ENCODE measurements at regions not wholly inside any gene's neighbourhood (a gene's known extent, or its start where the extent isn't known, plus 50 kb on each side); places are given as distances from the start of the nearest gene placed in this dataset.

DNA sequence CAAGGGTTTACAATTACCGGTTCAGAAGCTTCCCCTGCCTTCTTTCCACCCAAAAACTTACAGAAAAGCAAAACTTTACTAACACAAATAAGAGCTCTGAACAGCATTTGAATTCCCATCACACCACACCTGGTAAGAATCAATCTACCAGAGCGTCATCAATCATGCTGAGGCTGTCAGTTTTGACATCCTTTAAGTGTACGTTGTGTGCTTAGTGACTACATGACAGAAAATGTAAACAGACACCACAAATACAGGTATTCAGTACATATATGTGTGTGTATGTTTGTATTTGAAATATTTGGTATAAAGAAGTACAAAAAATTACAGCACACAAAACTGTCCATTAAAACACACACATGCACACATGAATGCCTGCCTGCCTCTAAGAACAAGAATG, 523.5 kb downstream of the TMEM182 start:
- WGBS, result 84% methylated on average over 3 of the region's 3 CpGs
- H3K4me1 ChIP-seq (ENCODE audit: control insufficient read depth in 2 of 2, insufficient read depth in 2 of 2, low read length in 2 of 2), result no peaks in the 10 kb centered on the region
- no peaks in the 10 kb centered on the region for H3K36me3 ChIP-seq (ENCODE audit: control insufficient read depth in 2 of 2, insufficient read depth in 2 of 2, low read length in 1 of 2)
- H3K4me3 ChIP-seq (ENCODE audit: low read length in 2 of 2), result no peak overlapping the region
- H3K9me3 ChIP-seq (ENCODE audit: control insufficient read depth in 2 of 2, insufficient read depth in 1 of 2, low read length in 1 of 2), result no peaks in the 10 kb centered on the region
- H3K27ac ChIP-seq (ENCODE audit: low read depth in 1 of 2, low read length in 1 of 2), result no peak overlapping the region
- H3K27me3 ChIP-seq (ENCODE audit: control insufficient read depth in 2 of 2, insufficient read depth in 1 of 2, low read length in 1 of 2), result no peaks in the 10 kb centered on the region
- DNase-seq (ENCODE audit: low read depth in 6 of 9, low spot score in 9 of 9), result no peak

DNA sequence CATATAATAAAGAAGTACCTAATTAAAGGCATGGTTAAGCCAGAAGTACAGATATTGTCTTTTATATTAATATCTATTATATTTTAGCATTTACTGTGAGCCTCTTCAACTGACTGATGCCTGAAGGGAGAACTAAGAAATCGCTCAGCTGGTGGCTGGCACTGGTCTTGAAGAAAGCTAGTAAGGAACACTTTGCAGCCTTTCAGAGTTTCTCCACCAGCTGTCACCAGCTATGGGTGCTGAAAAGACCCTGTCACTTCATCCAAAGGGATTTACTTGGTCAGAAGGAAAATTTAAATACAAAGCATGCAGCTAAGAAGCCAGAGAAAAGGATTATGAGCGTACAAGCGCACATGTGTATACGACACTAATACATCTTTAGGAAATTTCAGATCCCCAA, 525.9 kb downstream of the TMEM182 start:
- H3K27ac ChIP-seq (ENCODE audit: low read depth in 1 of 2, low read length in 1 of 2), result no peak overlapping the region
- no peaks in the 10 kb centered on the region for H3K4me1 ChIP-seq (ENCODE audit: control insufficient read depth in 2 of 2, insufficient read depth in 2 of 2, low read length in 2 of 2)
- H3K9me3 ChIP-seq (ENCODE audit: control insufficient read depth in 2 of 2, insufficient read depth in 1 of 2, low read length in 1 of 2), result no peaks in the 10 kb centered on the region
- WGBS, result 96% methylated on average over 4 of the region's 4 CpGs
- no peak overlapping the region for H3K4me3 ChIP-seq (ENCODE audit: low read length in 2 of 2)
- H3K27me3 ChIP-seq (ENCODE audit: control insufficient read depth in 2 of 2, insufficient read depth in 1 of 2, low read length in 1 of 2), result no peaks in the 10 kb centered on the region
- no peaks in the 10 kb centered on the region for H3K36me3 ChIP-seq (ENCODE audit: control insufficient read depth in 2 of 2, insufficient read depth in 2 of 2, low read length in 1 of 2)
- DNase-seq (ENCODE audit: low read depth in 6 of 9, low spot score in 9 of 9), result no peak

DNA sequence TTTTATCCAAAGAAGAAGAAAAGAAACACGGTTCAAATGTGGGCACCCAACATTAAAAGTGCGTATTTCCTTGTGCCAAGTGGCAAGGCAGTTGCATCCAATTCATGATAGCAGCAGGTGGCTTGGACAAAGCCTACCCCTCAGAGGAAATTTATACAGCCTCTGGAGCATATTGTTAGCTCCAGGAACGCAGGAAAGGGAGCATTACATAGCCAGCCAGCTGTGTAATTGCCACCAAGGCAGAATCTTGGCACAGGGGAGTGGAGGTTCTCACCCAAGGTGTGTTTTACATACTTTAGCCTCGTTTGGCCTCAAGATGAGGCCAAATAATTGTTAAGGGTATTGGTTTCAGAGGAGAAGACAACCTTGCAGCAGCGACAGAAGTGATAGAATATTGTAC, 526.9 kb downstream of the TMEM182 start:
- WGBS, result 64% methylated on average over 5 of the region's 5 CpGs
- no peak for DNase-seq (ENCODE audit: low read depth in 6 of 9, low spot score in 9 of 9)
- no peak overlapping the region for H3K27ac ChIP-seq (ENCODE audit: low read depth in 1 of 2, low read length in 1 of 2)

DNA sequence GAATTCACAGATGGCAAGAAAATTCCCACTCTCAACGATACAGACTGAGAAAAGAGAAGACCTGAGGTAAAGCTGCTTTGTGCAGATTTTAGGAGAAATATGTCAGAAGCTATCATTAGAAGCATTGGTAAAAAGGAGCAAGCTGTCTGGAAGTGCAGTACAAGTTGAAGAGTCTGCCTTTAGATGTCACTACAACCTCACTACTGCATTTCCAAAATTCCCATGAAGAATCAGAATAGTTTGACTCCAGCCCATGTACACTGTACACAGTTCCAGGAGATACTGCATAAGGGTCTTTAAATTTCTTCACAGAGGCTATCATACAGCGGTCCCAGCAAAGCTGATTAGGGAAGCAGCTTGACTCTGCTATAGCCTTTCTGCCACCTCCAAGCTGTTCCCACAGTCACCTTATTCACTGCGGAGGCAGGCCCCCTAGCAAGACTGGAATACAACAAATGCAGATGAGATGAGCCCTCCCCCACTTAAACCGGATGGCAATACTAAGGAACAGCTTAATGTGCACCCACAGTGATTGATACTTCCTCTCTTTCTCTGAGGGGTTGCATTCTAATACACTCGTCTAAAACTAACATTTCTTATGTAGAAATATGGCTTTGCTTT, 527.4 kb downstream of the TMEM182 start:
- Histone ChIP-seq H3K4me1 (ENCODE audit: control insufficient read depth in 2 of 2, insufficient read depth in 2 of 2, low read length in 2 of 2) (no peaks in the 10 kb centered on the region), H3K4me3 (ENCODE audit: low read length in 2 of 2) (no peak overlapping the region), H3K27ac (ENCODE audit: low read depth in 1 of 2, low read length in 1 of 2) (no peak overlapping the region), H3K9me3 (ENCODE audit: control insufficient read depth in 2 of 2, insufficient read depth in 1 of 2, low read length in 1 of 2) (no peaks in the 10 kb centered on the region), H3K36me3 (ENCODE audit: control insufficient read depth in 2 of 2, insufficient read depth in 2 of 2, low read length in 1 of 2) (no peaks in the 10 kb centered on the region), H3K27me3 (ENCODE audit: control insufficient read depth in 2 of 2, insufficient read depth in 1 of 2, low read length in 1 of 2) (peaks cover 0 to 6% of the 10 kb centered on the region in 2 donors)
- WGBS, result 37% methylated on average over 5 of the region's 5 CpGs
- DNase-seq (ENCODE audit: low read depth in 6 of 9, low spot score in 9 of 9), result no peak

More for the DNA sequence above, 526.9 kb downstream of the TMEM182 start:
- Histone ChIP-seq H3K36me3 (ENCODE audit: control insufficient read depth in 2 of 2, insufficient read depth in 2 of 2, low read length in 1 of 2) (no peaks in the 10 kb centered on the region), H3K4me1 (ENCODE audit: control insufficient read depth in 2 of 2, insufficient read depth in 2 of 2, low read length in 2 of 2) (no peaks in the 10 kb centered on the region), H3K27me3 (ENCODE audit: control insufficient read depth in 2 of 2, insufficient read depth in 1 of 2, low read length in 1 of 2) (peaks cover 0 to 6% of the 10 kb centered on the region in 2 donors), H3K9me3 (ENCODE audit: control insufficient read depth in 2 of 2, insufficient read depth in 1 of 2, low read length in 1 of 2) (no peaks in the 10 kb centered on the region), H3K4me3 (ENCODE audit: low read length in 2 of 2) (no peak overlapping the region)

DNA sequence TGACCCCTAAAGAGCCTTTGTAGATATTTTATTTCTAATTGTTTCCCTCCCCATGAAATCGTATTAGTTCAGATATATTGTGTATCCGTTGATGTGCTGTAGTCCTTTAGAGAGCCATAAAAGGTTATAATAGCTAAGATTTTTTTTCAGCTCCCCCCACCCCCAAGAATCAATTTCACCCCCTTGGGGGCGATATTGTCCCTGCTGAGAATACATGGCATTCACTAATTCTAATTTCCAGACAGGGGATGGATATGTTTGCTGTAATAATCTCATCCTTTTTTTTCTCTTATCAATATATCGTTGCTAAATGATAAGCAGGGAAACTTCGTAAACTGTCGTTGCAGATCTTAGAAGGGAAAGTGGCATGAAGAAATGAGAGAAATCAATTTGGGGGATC, 530.7 kb downstream of the TMEM182 start:
- H3K27me3 ChIP-seq (ENCODE audit: control insufficient read depth in 2 of 2, insufficient read depth in 1 of 2, low read length in 1 of 2), result peaks cover 0 to 6% of the 10 kb centered on the region in 2 donors
- WGBS, result 77% methylated on average over 6 of the region's 6 CpGs
- no peaks in the 10 kb centered on the region for H3K4me1 ChIP-seq (ENCODE audit: control insufficient read depth in 2 of 2, insufficient read depth in 2 of 2, low read length in 2 of 2)
- H3K27ac ChIP-seq (ENCODE audit: low read depth in 1 of 2, low read length in 1 of 2), result no peak overlapping the region
- H3K4me3 ChIP-seq (ENCODE audit: low read length in 2 of 2), result no peak overlapping the region
- no peak for DNase-seq (ENCODE audit: low read depth in 6 of 9, low spot score in 9 of 9)
- H3K36me3 ChIP-seq (ENCODE audit: control insufficient read depth in 2 of 2, insufficient read depth in 2 of 2, low read length in 1 of 2), result no peaks in the 10 kb centered on the region
- no peaks in the 10 kb centered on the region for H3K9me3 ChIP-seq (ENCODE audit: control insufficient read depth in 2 of 2, insufficient read depth in 1 of 2, low read length in 1 of 2)

DNA sequence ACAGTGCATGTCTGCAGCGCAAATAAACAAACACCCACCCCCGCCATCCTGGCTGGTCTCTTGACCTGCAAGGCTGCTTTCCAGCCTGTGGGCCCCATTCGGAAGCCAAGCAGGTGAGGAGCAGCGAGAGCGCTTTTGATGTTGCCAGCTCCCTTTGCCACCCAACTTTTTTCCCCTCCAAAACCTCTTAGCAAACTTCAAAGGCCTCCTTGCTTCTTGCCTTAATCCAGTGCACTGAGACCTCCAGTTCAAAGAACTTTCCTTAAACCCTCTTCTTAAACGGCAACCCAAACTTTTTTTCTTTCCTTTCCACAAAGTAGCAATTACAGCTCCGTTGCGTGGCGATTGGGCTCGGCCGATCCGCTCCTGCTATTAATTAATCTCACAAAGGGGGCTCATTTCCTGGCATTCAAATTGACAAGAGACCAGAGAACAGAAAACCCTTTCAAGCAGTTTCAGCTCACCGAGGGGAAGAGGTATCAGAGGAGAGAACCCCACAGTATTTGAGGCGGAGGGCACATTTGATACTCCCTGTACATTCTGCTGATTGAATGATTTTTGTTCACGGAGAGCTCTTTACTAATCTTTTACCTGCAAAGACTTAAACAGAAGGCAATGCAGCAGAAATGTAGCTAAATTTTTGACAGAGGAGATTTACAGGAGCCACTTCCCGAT, 531.4 kb downstream of the TMEM182 start:
- no peak overlapping the region for H3K4me3 ChIP-seq (ENCODE audit: low read length in 2 of 2)
- 25% methylated on average over 16 of the region's 16 CpGs for WGBS
- no peaks in the 10 kb centered on the region for H3K9me3 ChIP-seq (ENCODE audit: control insufficient read depth in 2 of 2, insufficient read depth in 1 of 2, low read length in 1 of 2)
- no peak for DNase-seq (ENCODE audit: low read depth in 6 of 9, low spot score in 9 of 9)
- peaks cover 0 to 6% of the 10 kb centered on the region in 2 donors for H3K27me3 ChIP-seq (ENCODE audit: control insufficient read depth in 2 of 2, insufficient read depth in 1 of 2, low read length in 1 of 2)
- no peaks in the 10 kb centered on the region for H3K4me1 ChIP-seq (ENCODE audit: control insufficient read depth in 2 of 2, insufficient read depth in 2 of 2, low read length in 2 of 2)
- no peaks in the 10 kb centered on the region for H3K36me3 ChIP-seq (ENCODE audit: control insufficient read depth in 2 of 2, insufficient read depth in 2 of 2, low read length in 1 of 2)
- H3K27ac ChIP-seq (ENCODE audit: low read depth in 1 of 2, low read length in 1 of 2), result no peak overlapping the region

DNA sequence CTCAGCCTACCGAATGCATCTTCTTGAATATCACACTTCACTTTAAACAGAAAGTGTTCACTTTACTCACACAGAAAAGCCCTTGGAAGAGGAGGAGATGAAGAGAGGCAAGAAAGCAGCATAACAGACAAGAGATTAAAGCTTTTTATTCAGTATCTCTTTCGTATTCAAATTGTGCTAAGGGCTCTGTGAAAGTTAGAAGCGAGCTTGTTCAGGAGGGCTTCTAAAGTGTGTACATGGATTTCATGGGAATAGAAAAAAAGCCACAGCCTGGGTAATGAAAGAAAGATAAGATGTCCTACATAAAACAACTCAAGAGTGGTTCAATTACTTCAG, 531.9 kb downstream of the TMEM182 start:
- Histone ChIP-seq H3K4me1 (ENCODE audit: control insufficient read depth in 2 of 2, insufficient read depth in 2 of 2, low read length in 2 of 2) (no peaks in the 10 kb centered on the region), H3K36me3 (ENCODE audit: control insufficient read depth in 2 of 2, insufficient read depth in 2 of 2, low read length in 1 of 2) (no peaks in the 10 kb centered on the region)
- WGBS, result 45% methylated on average over 3 of the region's 3 CpGs

DNA sequence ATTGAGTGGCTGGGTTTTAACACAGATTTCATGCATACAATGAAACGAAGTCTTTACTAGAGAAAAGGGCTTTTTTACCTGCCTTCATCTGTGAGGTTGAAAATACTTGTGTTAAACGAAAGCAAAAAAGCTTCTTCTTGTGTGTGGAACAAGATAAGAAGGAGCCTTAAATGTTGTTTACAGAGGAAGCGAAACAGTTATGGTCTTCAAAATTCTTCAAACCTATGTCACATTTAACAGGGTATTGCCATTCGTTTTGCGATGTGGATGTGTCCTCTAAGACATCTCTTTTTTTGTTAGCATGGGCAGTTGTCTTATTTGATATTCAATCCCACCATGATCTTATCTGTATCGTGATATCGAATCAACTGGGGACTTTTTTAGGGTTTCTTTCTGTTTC, 532.6 kb downstream of the TMEM182 start:
- 72% methylated on average over 7 of the region's 7 CpGs for WGBS
- Histone ChIP-seq H3K4me1 (ENCODE audit: control insufficient read depth in 2 of 2, insufficient read depth in 2 of 2, low read length in 2 of 2) (no peaks in the 10 kb centered on the region), H3K27ac (ENCODE audit: low read depth in 1 of 2, low read length in 1 of 2) (no peak overlapping the region), H3K9me3 (ENCODE audit: control insufficient read depth in 2 of 2, insufficient read depth in 1 of 2, low read length in 1 of 2) (no peaks in the 10 kb centered on the region), H3K27me3 (ENCODE audit: control insufficient read depth in 2 of 2, insufficient read depth in 1 of 2, low read length in 1 of 2) (peaks cover 0 to 6% of the 10 kb centered on the region in 2 donors), H3K4me3 (ENCODE audit: low read length in 2 of 2) (no peak overlapping the region), H3K36me3 (ENCODE audit: control insufficient read depth in 2 of 2, insufficient read depth in 2 of 2, low read length in 1 of 2) (no peaks in the 10 kb centered on the region)
- DNase-seq (ENCODE audit: low read depth in 6 of 9, low spot score in 9 of 9), result no peak

More for the DNA sequence above, 531.9 kb downstream of the TMEM182 start:
- Histone ChIP-seq H3K9me3 (ENCODE audit: control insufficient read depth in 2 of 2, insufficient read depth in 1 of 2, low read length in 1 of 2) (no peaks in the 10 kb centered on the region), H3K27me3 (ENCODE audit: control insufficient read depth in 2 of 2, insufficient read depth in 1 of 2, low read length in 1 of 2) (peaks cover 0 to 6% of the 10 kb centered on the region in 2 donors), H3K4me3 (ENCODE audit: low read length in 2 of 2) (no peak overlapping the region), H3K27ac (ENCODE audit: low read depth in 1 of 2, low read length in 1 of 2) (no peak overlapping the region)
- DNase-seq (ENCODE audit: low read depth in 6 of 9, low spot score in 9 of 9), result no peak

DNA sequence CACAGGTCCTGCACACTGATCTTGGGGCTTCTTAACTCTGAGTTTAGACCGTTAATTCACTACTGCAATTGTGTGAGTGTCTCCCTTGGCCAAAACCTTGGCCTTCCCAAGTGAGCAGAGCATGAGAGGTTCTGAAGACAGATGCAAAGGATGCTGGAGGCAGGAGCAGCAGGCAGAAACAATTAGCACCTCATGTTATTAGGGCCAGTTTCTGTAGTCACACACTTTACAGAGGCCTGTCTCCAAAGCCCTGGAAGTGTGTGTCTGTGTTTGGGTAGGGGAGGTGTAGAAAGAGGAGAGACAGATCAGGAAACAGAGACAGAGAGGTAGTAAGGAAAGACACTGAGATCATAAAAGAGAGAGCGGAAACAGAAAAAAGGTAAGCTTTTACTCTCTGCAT, 533.8 kb downstream of the TMEM182 start:
- peaks cover 0 to 6% of the 10 kb centered on the region in 2 donors for H3K27me3 ChIP-seq (ENCODE audit: control insufficient read depth in 2 of 2, insufficient read depth in 1 of 2, low read length in 1 of 2)
- no peak for DNase-seq (ENCODE audit: low read depth in 6 of 9, low spot score in 9 of 9)
- H3K4me1 ChIP-seq (ENCODE audit: control insufficient read depth in 2 of 2, insufficient read depth in 2 of 2, low read length in 2 of 2), result no peaks in the 10 kb centered on the region
- H3K4me3 ChIP-seq (ENCODE audit: low read length in 2 of 2), result no peak overlapping the region
- H3K9me3 ChIP-seq (ENCODE audit: control insufficient read depth in 2 of 2, insufficient read depth in 1 of 2, low read length in 1 of 2), result no peaks in the 10 kb centered on the region
- H3K27ac ChIP-seq (ENCODE audit: low read depth in 1 of 2, low read length in 1 of 2), result no peak overlapping the region
- WGBS, result 77% methylated on average over 2 of the region's 2 CpGs
- no peaks in the 10 kb centered on the region for H3K36me3 ChIP-seq (ENCODE audit: control insufficient read depth in 2 of 2, insufficient read depth in 2 of 2, low read length in 1 of 2)

Data from thymus (tissue), 11 donors.